Motor neuron (in vitro differentiated cells): ENCODE measurements at regions not wholly inside any gene's neighbourhood (a gene's known extent, or its start where the extent isn't known, plus 50 kb on each side); places are given as distances from the start of the nearest gene placed in this dataset.

Experiments used
- ATAC-seq, 8 experiments: fragments of 200-7000 bp; cut with Tn5 transposase; replicated peaks in 6 of 8; 2 replicates each; pipeline ENCODE4 v1.8.0; 2021; ENCODE audit warnings: mild to moderate bottlenecking in 8 of 8, moderate library complexity in 8 of 8
- H3K27ac ChIP-seq, 2 donors: fragments of 250-450 bp; sonication (Bioruptor Pico); 2 replicates each; pipeline ENCODE4 v1.9.0; 2021; ENCODE audit warnings: antibody characterized with exemption in 2 of 2, mild to moderate bottlenecking in 2 of 2, moderate library complexity in 1 of 2
- H3K4me1 ChIP-seq, 2 donors: fragments of 250-450 bp; sonication (Bioruptor Pico); replicated peaks in 1 of 2; 2 replicates each; pipeline ENCODE4 v1.6.1; 2021; ENCODE audit warnings: antibody characterized with exemption in 2 of 2, mild to moderate bottlenecking in 2 of 2, moderate library complexity in 1 of 2
- H3K4me3 ChIP-seq, 5 donors: fragments of 250-450 bp; sonication (Bioruptor Pico); 2 replicates each; pipeline ENCODE4 v1.9.0; 2021; ENCODE audit warnings: antibody characterized with exemption in 5 of 5, mild to moderate bottlenecking in 5 of 5, moderate library complexity in 4 of 5
- WGBS, 10 experiments: fragments of 450-650 bp; shearing (Covaris generic); methylation state at CpG; one replicate each; pipeline ENCODE4 v1.0.0; 2022; 5-methylcytosine and 5-hydroxymethylcytosine counted together
- in situ Hi-C, 9 experiments: fragments of 400-800 bp; cut with MboI; loops; one replicate each; pipeline ENCODE4 v1.15.0; 2021; ENCODE audit warnings: low sequenced_read_pairs in 9 of 9, low pct_unique_long_range_greater_than_20kb in 2 of 9; ENCODE audit not compliant: unreplicated experiment in 9 of 9

DNA sequence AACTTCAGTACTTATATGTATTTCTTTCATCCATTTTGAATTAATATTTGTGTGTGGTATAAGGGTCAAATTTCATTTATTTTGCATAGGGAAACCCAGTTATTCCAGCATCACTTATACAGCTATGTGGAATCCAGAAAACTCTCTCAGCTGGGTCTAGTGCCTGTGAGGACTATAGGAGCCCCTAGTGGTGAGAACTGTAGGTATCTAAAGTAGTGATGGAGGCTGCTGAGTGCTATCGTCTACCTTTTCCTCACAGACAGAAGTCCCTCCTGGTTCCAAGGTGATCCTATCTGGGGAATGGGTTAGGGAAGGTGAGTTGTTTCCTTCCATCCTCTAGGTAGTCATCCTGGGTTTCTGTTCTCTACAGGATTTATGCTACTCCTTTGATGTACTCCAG lies 352.0 kb upstream of the C1orf87 start:
- Histone ChIP-seq H3K4me3 (no peak overlapping the region), H3K4me1 (peaks cover 0 to 8% of the 10 kb centered on the region in 2 donors), H3K27ac (no peak overlapping the region)
- 11 to 100% (median 58%) methylated on average over 1 of the region's 1 CpG; no CpG with 5 or more reads in 4 of the 10 experiments for WGBS, 10 experiments
- in situ Hi-C loops, result no loop called here
- peak in 3 of 8 experiments; percentile 51 to 83 (median 57) for ATAC-seq

DNA sequence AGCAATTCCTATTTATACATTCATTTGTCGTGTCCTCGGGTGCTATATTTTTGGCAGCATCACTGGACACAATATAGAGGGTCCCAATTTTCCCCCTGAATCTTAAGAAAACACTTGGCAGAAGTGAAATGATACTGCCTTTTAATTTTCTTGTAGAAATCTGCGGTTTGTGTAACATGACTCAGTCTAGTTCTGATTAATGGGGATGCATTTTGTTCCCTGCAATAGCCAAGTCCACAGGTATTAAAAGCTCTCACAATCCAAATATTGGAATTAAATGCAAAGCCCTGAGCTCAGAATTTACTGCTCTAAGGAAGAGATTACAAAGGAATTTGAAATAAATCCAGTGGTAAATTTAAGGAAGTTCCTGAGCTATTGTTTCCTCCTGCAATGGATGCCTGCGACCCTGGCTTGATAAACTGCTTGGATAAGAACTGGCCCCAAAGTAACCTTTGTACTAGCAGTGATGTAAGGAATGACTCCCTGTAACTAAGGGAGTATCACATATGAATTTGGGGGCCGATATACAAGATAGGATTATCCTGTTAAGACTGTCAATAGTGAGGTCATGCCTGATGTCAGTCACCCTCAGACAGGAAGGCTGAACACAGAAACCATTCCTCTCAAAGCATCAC lies 349.7 kb upstream of the C1orf87 start:
- Histone ChIP-seq H3K27ac (no peak overlapping the region), H3K4me3 (no peak overlapping the region), H3K4me1 (peaks cover 0 to 8% of the 10 kb centered on the region in 2 donors)
- peak in 2 of 8 experiments; percentile 14 to 39 for ATAC-seq
- 40 to 92% (median 75%) methylated on average over 2 to 5 of the region's 5 CpGs for WGBS, 10 experiments
- in situ Hi-C loops, result no loop called here

- H3K4me1 ChIP-seq, result peaks cover 0 to 8% of the 10 kb centered on the region in 2 donors
- H3K27ac ChIP-seq, result no peak overlapping the region
- ATAC-seq, result no peak
- WGBS, 10 experiments, result 0 to 100% (median 74%) methylated on average over 1 to 4 of the region's 4 CpGs
- no peak overlapping the region for H3K4me3 ChIP-seq
- in situ Hi-C loops, result no loop called here
These were observed 348.4 kb upstream of the C1orf87 start for GRCh38 chr1:60421965-60422364.

DNA sequence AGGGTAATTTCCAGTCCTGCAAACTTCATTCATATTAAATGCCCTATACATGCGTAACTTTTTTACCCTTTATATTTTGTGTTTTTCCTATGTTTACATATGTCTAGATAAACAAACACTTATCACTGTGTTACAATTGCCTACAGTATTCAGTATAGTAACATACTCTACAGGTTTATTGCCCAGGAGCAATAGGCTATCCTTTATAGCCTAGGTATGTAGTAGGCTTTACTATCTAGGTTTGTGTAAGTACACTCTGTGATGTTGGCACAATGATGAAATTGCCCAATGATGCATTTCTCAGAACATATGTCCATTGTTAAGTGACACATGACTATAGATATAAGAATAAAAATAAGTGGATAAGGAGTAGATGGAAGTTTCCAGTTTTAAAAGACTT lies 345.5 kb upstream of the C1orf87 start:
- 86 to 100% (median 100%) methylated on average over 1 of the region's 1 CpG; no CpG with 5 or more reads in 2 of the 10 experiments for WGBS, 10 experiments
- Histone ChIP-seq H3K4me3 (no peak overlapping the region), H3K27ac (no peak overlapping the region), H3K4me1 (peaks cover 0 to 8% of the 10 kb centered on the region in 2 donors)
- ATAC-seq, result no peak
- in situ Hi-C loops, result no loop called here

DNA sequence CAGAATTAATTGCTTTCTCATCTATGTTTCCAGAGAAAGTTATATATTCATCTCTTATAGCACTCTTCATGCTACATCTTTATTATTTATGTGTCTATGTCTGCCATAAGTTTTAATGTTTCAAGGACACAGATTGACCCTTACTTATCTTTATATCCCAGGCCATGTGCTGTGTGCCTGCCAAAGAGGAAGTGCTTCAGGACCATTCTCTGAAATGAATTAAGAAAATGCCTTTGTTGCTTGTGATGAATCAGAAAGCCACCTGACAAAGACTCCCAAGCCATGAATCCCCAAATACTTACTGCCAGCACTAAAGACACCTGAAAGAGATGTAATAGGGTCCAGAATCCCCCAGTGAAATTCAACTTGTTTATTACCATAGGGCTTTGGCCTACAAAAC lies 342.1 kb upstream of the C1orf87 start:
- Histone ChIP-seq H3K4me3 (no peak overlapping the region), H3K27ac (no peak overlapping the region), H3K4me1 (no peaks in the 10 kb centered on the region)
- in situ Hi-C loops, result no loop called here
- no peak for ATAC-seq

- Histone ChIP-seq H3K27ac (no peak overlapping the region), H3K4me1 (no peaks in the 10 kb centered on the region), H3K4me3 (no peak overlapping the region)
- no peak for ATAC-seq
- in situ Hi-C loops, result no loop called here
- 0 to 100% (median 94%) methylated on average over 1 of the region's 1 CpG; no CpG with 5 or more reads in 3 of the 10 experiments for WGBS, 10 experiments
These were observed 339.5 kb upstream of the C1orf87 start for GRCh38 chr1:60413091-60413490.

DNA sequence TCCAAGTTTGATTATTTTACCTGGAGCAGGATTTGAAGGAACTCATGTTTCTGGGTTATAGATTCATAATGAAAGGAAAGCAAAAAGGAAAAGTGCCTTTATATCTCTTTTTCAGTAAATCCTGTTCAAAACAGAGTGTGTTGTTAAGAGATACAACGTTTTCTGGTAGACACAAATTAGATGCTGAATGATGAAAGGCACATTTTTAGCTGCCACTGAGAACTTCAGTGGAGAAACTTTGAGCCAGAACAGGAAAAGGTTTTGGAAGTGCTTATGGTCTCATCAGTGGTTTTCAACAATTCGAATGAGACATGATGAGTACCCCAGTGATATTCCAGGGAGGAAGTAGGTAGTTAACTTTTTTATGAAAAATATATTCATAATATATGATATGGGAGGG lies 338.0 kb upstream of the C1orf87 start:
- Histone ChIP-seq H3K27ac (no peak overlapping the region), H3K4me3 (no peak overlapping the region), H3K4me1 (no peaks in the 10 kb centered on the region)
- ATAC-seq, result no peak
- WGBS, 10 experiments, result 0 to 84% (median 39%) methylated on average over 1 to 2 of the region's 2 CpGs
- in situ Hi-C loops, result no loop called here

- Histone ChIP-seq H3K4me3 (no peak overlapping the region), H3K4me1 (peaks cover 0 to 3% of the 10 kb centered on the region in 2 donors), H3K27ac (no peak overlapping the region)
- in situ Hi-C loops, result no loop called here
- ATAC-seq, result no peak
- 8 to 98% (median 50%) methylated on average over 1 to 4 of the region's 4 CpGs for WGBS, 10 experiments
These were observed 329.2 kb upstream of the C1orf87 start for GRCh38 chr1:60402816-60403215.

DNA sequence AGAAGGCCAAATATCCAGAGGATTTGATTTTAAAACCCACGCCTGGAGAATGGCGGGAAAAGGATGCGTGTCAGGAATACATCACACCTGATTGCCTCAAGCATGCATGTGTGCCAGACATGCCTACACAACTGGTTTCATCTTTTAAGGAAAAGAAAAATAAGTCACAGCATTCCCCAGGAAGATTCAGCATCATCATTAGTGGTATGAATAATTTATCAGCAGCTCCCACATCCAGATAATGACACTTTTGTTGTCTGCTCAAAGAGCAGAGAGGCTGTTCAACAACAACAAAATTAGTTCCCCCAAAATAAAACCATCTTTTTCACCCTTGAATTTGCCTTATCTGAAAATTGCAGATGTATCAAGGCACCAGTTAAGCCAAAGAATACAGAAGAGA lies 328.6 kb upstream of the C1orf87 start:
- in situ Hi-C loops, result no loop called here
- Histone ChIP-seq H3K27ac (no peak overlapping the region), H3K4me1 (peaks cover 0 to 3% of the 10 kb centered on the region in 2 donors), H3K4me3 (no peak overlapping the region)
- 60 to 100% (median 96%) methylated on average over 1 to 3 of the region's 3 CpGs; no CpG with 5 or more reads in 3 of the 10 experiments for WGBS, 10 experiments
- ATAC-seq, result no peak

GRCh38 chr1:60394436-60394835 lies 320.9 kb upstream of the C1orf87 start:
- in situ Hi-C loops, result loop anchor here in 1 of 9 experiments (25.0 kb wide), 1 partner anchor 107 kb away; no protein-coding TSS in a partner anchor
- no peak for ATAC-seq
- Histone ChIP-seq H3K4me3 (no peak overlapping the region), H3K4me1 (no peaks in the 10 kb centered on the region), H3K27ac (no peak overlapping the region)
- WGBS, 10 experiments, result 0 to 96% (median 84%) methylated on average over 1 to 3 of the region's 3 CpGs

DNA sequence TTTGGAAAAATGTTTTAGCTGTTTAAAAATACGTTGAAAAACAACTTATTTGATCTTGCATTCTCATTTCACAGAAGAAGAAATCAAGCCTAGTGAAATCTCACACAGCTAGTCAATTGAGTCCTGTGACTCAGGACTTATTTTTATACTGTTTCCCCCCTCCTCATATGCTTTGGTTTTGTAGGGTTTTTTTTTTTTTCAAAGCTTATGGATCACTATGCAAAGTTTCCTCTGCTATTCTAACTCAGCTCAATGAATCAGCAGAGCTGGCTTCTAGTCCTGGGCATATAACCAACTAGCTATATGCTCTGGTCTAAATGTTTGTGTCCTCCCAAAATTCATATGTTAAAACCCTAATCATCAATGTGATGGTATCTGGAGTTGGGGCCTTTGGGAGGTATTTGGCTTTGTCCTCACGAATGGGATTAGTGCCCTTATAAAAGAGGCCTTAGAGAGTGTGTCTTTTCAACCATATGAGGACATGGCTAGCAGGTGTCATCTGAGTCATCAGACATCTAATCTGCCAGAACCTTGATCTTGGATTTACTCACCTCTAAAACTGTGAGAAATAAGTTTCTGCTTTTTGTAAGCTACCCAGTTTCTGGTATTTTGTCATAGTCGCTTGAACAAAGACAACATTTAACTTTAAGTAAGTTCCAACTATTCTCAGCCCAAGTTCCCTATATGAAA lies 317.2 kb upstream of the C1orf87 start:
- H3K27ac ChIP-seq, result no peak overlapping the region
- H3K4me3 ChIP-seq, result no peak overlapping the region
- ATAC-seq, result no peak
- no peaks in the 10 kb centered on the region for H3K4me1 ChIP-seq
- 11 to 100% (median 80%) methylated on average over 1 to 3 of the region's 3 CpGs for WGBS, 10 experiments
- in situ Hi-C loops, result loop anchor here in 1 of 9 experiments (25.0 kb wide), 1 partner anchor 103 kb away; no protein-coding TSS in a partner anchor

- no peaks in the 10 kb centered on the region for H3K4me1 ChIP-seq
- WGBS, 10 experiments, result 22 to 100% (median 76%) methylated on average over 1 to 7 of the region's 7 CpGs; no CpG with 5 or more reads in 2 of the 10 experiments
- in situ Hi-C loops, result loop anchor here in 1 of 9 experiments (25.0 kb wide), 1 partner anchor 101 kb away; no protein-coding TSS in a partner anchor
- H3K4me3 ChIP-seq, result no peak overlapping the region
- ATAC-seq, result no peak
- no peak overlapping the region for H3K27ac ChIP-seq
These were observed 314.8 kb upstream of the C1orf87 start for GRCh38 chr1:60388092-60388987.

GRCh38 chr1:60387175-60387574 lies 313.6 kb upstream of the C1orf87 start:
- H3K27ac ChIP-seq, result no peak overlapping the region
- H3K4me3 ChIP-seq, result no peak overlapping the region
- no peaks in the 10 kb centered on the region for H3K4me1 ChIP-seq
- ATAC-seq, result no peak
- in situ Hi-C loops, result loop anchor here in 1 of 9 experiments (25.0 kb wide), 1 partner anchor 100 kb away; no protein-coding TSS in a partner anchor
- 11 to 95% (median 86%) methylated on average over 1 to 2 of the region's 2 CpGs for WGBS, 10 experiments
